LNCAP (cell line): ENCODE measurements at regions not wholly inside any gene's neighbourhood (a gene's known extent, or its start where the extent isn't known, plus 50 kb on each side); places are given as distances from the start of the nearest gene placed in this dataset.

Source experiments
- TF ChIP-seq, protein P1 (sequence below): fragments of 450-650 bp; IDR thresholded peaks from 2 replicates; pipeline ENCODE4 v1.5.1; 2017; ENCODE audit warnings: mild to moderate bottlenecking

DNA sequence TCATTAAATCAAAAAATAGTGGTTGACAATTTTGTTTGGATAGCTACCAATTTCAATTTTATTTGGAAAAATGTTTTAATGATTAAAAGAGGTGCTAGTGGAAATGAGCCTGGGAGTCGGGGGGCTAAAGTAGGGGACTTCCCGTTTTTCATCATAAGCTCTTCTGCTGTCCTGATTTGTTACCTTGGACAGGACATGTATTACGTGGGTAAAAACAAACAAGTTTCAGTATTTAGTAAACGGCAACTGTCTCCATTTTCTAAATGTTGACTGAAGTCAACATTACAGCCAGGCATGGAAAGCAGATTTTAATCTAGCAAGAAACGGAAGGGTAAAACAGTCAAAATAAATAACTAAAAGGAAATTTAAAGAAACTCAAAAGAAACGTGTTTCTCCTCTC is 212.3 kb upstream of the GRAMD2B start:
- TF ChIP-seq, protein P1, sequence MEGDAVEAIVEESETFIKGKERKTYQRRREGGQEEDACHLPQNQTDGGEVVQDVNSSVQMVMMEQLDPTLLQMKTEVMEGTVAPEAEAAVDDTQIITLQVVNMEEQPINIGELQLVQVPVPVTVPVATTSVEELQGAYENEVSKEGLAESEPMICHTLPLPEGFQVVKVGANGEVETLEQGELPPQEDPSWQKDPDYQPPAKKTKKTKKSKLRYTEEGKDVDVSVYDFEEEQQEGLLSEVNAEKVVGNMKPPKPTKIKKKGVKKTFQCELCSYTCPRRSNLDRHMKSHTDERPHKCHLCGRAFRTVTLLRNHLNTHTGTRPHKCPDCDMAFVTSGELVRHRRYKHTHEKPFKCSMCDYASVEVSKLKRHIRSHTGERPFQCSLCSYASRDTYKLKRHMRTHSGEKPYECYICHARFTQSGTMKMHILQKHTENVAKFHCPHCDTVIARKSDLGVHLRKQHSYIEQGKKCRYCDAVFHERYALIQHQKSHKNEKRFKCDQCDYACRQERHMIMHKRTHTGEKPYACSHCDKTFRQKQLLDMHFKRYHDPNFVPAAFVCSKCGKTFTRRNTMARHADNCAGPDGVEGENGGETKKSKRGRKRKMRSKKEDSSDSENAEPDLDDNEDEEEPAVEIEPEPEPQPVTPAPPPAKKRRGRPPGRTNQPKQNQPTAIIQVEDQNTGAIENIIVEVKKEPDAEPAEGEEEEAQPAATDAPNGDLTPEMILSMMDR: no peak

DNA sequence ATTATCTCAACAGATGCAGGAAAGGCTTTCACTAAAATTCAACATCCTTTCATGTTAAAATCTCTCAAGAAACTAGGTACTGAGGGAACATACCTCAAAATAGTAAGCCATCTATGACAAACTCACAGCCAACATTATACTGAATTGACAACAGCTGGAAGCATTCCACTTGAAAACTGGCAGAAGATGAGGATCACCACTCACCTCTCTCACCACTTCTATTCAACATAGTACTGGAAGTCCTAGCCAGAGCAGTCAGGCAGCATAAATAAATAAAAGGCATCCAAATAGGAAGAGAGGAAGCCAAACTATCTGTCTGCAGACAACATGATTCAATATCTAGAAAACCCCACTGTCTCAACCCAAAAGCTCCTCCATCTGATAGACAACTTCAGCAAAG is 203.6 kb upstream of the GRAMD2B start:
- TF ChIP-seq, protein P1: no peak

DNA sequence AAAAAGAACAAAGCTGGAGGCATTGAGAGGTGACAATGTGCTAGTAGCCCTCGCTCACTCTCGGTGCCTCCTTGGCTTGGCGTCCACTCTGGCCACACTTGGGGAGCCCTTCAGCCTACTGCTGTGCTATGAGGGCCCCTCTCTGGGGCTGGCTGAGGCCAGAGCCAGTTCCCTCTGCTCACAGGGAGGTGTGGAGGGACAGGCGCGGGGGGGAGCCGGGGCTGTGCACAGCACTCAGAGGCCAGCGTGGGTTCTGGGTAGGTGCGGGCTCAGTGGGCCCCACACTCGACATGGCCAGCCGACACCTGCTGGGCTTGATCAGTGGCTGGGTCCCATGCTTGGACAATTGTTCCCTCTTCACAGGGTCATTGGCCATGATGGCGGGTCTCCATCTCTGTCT is 202.5 kb upstream of the GRAMD2B start:
- TF ChIP-seq, protein P1: no peak

DNA sequence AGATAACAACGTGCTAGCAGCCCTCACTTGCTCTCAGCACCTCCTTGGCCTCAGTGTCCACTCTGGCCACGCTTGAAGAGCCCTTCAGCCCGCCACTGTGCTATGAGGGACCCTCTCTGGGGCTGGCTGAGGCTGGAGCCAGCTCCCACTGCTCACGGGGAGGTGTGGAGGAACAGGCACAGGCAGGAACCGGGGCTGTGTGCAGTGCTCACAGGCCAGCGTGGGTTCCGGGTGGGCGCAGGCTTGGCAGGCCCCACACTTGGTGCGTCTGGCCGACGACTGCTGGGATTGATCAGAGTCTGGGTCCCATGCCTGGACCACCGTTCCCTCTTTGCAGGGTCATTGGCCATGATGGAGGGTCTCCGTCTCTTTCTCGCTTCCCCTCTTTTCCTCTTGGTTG is 194.3 kb upstream of the GRAMD2B start:
- TF ChIP-seq, protein P1: no peak

DNA sequence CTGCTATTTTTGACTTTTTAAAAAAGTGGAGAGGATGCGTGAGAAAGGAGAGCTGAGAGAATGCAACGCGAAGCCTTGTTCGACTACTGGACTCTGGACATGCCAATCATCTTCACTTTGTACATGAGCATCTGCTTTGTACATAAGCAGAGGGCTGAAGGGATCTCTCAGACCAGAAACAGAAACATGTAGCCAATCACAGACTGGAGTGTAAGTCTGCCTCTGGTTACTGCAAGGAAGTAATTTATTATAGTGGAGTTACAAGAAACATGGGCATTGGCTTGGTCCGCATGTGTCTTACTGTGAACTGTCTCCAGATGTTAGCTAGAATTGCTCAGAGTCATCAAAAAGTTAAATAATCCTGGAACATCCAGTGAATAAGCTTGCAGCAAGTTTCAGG is 190.0 kb upstream of the GRAMD2B start:
- TF ChIP-seq, protein P1: no peak

DNA sequence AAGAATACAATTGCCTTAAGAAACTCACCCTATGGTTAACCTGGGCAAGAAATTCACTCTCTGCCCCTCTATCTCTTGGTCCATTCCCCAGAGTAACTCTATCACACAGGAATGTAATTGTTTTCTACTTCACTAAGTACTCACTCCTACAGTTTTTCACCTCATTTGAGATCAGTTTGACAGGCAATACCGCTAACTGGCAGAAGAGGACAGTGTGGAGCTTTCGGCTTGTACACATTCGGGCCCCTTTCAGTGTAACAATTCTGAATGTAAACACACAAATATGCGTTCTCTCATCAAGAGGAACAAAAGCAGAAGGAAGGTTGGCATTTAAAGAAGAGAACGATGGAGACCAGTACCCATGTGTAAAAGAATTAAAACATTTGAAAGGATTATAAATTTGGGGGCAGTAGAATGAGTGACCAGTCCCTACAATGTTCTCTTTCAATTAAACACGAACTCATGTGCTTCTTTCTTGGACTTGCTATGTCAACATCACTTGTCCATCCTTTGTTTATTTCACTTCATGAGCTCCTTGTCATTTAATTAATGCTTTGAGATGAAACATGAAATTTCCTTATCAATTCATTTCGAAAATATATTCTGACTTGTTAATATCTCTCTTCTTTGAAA is 188.5 kb upstream of the GRAMD2B start:
- TF ChIP-seq, protein P1: peak; percentile 95

DNA sequence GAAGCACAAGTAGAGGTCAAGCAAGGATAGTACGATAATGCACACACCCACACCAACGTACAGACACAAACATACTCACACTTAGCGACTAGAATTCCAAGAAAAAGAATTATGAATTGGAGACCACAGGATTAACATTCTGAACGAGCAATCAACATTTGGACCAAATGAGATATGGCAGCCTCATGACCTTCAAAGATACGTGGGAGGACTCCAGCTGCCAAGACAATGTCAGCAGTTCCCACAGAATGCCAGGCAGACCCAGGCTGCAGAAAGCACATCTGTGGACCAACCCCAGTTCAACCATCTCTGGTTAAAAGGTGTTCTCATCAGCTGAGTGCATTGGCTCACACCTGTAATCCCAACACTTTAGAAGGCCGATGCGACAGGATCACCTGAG is 187.6 kb upstream of the GRAMD2B start:
- TF ChIP-seq, protein P1: no peak

DNA sequence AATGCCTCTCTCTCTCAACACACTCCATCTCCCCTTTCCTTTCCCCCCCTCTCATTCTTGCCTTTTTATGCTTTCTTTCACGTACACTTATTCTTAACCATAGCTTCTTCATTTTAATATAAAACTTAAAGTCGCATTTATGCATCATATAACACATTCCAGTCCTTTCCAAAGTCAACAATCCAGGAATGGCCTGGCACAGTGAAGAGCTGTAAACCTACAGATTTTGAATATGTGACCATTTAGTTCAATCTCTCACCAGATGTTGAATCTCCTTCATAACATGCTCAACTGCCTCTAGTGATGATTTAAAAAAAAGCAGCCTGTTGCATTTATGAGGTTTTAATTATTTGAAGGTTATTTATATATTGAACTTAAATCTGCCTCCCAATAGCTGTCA is 186.2 kb upstream of the GRAMD2B start:
- TF ChIP-seq, protein P1: no peak
